ENCODE measurements at regions not wholly inside any gene's neighbourhood (a gene's known extent, or its start where the extent isn't known, plus 50 kb on each side); places are given as distances from the start of the nearest gene placed in this dataset.

DNA sequence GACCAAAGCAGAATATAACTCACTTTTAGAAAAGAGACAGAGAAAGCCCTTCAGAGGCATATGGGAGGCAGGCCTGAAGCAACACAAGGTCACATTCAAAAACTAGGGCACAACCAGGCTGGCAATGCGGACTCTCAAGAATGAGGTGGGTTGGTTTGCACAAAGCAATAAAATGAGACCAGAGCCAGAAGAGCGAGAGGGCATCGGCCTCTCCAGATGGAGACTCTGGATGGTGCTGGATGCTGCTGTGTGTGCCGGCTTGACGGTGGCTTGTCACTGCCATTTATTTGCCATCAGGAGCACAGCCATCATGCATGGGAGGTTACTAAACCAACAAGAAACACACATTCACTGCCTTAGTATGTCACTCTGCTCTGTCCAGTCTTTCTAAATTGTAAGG lies 649.4 kb downstream of the DIAPH3 start:
- H3K27ac ChIP-seq (ENCODE audit: extremely low read depth, low read depth, low read length) = no peak overlapping the region
- TF ChIP-seq ZXDB (tag by site-specific recombination; IDR thresholded peaks at IDR 0.05) (no peak), PRDM4 (tag by site-specific recombination; IDR thresholded peaks at IDR 0.05) (no peak), RBAK (tag by site-specific recombination; IDR thresholded peaks at IDR 0.05) (no peak), ZSCAN23 (tag by site-specific recombination; IDR thresholded peaks at IDR 0.05) (no peak), MYNN (tag by site-specific recombination; IDR thresholded peaks at IDR 0.05; ENCODE audit: borderline replicate concordance) (no peak), ZIC2 (tag by site-specific recombination; IDR thresholded peaks at IDR 0.05) (no peak), ZNF48 (tag by site-specific recombination; IDR thresholded peaks at IDR 0.05) (no peak), REPIN1 (tag by site-specific recombination; IDR thresholded peaks at IDR 0.05; ENCODE audit: low read depth) (no peak), BCL11A (tag by site-specific recombination; IDR thresholded peaks at IDR 0.05; ENCODE audit: low read depth) (no peak), PATZ1 (tag by site-specific recombination; IDR thresholded peaks at IDR 0.05) (no peak), ZNF777 (tag by site-specific recombination; IDR thresholded peaks at IDR 0.05; ENCODE audit: borderline replicate concordance) (no peak), ZBTB21 (tag by site-specific recombination; IDR thresholded peaks at IDR 0.05) (no peak), ZNF138 (tag by site-specific recombination; IDR thresholded peaks at IDR 0.05; ENCODE audit: borderline replicate concordance) (no peak), HOXA7 (CRISPR knock-in tag; IDR thresholded peaks at IDR 0.05; ENCODE audit: borderline replicate concordance) (no peak), PRDM6 (tag by site-specific recombination; IDR thresholded peaks at IDR 0.05) (no peak), ZNF140 (tag by site-specific recombination; IDR thresholded peaks at IDR 0.05) (no peak), ZNF514 (tag by site-specific recombination; IDR thresholded peaks at IDR 0.05) (no peak), ZNF837 (tag by site-specific recombination; IDR thresholded peaks at IDR 0.05) (no peak)
- TF ChIP-seq, protein P1, sequence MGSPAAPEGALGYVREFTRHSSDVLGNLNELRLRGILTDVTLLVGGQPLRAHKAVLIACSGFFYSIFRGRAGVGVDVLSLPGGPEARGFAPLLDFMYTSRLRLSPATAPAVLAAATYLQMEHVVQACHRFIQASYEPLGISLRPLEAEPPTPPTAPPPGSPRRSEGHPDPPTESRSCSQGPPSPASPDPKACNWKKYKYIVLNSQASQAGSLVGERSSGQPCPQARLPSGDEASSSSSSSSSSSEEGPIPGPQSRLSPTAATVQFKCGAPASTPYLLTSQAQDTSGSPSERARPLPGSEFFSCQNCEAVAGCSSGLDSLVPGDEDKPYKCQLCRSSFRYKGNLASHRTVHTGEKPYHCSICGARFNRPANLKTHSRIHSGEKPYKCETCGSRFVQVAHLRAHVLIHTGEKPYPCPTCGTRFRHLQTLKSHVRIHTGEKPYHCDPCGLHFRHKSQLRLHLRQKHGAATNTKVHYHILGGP (tag by site-specific recombination; IDR thresholded peaks at IDR 0.05) = no peak
- TF ChIP-seq, protein P2, sequence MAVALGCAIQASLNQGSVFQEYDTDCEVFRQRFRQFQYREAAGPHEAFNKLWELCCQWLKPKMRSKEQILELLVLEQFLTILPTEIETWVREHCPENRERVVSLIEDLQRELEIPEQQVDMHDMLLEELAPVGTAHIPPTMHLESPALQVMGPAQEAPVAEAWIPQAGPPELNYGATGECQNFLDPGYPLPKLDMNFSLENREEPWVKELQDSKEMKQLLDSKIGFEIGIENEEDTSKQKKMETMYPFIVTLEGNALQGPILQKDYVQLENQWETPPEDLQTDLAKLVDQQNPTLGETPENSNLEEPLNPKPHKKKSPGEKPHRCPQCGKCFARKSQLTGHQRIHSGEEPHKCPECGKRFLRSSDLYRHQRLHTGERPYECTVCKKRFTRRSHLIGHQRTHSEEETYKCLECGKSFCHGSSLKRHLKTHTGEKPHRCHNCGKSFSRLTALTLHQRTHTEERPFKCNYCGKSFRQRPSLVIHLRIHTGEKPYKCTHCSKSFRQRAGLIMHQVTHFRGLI (tag by site-specific recombination; IDR thresholded peaks at IDR 0.05) = no peak
- H3K36me3 ChIP-seq (ENCODE audit: control insufficient read depth in 2 of 2, insufficient read depth in 1 of 2, low read length in 2 of 2) = no peaks in the 10 kb centered on the region
- no peak overlapping the region for H3K4me3 ChIP-seq (ENCODE audit: low read depth, low read length)
- no peaks in the 10 kb centered on the region for H3K4me1 ChIP-seq (ENCODE audit: control insufficient read depth, insufficient read depth, low read length)
- H3K9me3 ChIP-seq (ENCODE audit: control insufficient read depth, insufficient read depth, low read depth, low read length) = no peaks in the 10 kb centered on the region
- CTCF ChIA-PET = interaction anchor here (0.6 kb wide), 1 partner anchor 121 kb away, joined by 5 read pairs; no protein-coding TSS in a partner anchor
- POLR2A ChIA-PET = no interaction called here

Data from HEK293 (cell line).